ENCODE measurements at regions not wholly inside any gene's neighbourhood (a gene's known extent, or its start where the extent isn't known, plus 50 kb on each side); places are given as distances from the start of the nearest gene placed in this dataset.

- no peaks in the 10 kb centered on the region for H3K36me3 ChIP-seq
- H3K27me3 ChIP-seq, result no peaks in the 10 kb centered on the region
- no peaks in the 10 kb centered on the region for H3K4me1 ChIP-seq
- TF ChIP-seq EP300 (IDR thresholded peaks at IDR 0.05) (no peak), POLR2AphosphoS5 (IDR thresholded peaks at IDR 0.05) (no peak), POLR2A (IDR thresholded peaks at IDR 0.05) (no peak)
- TF ChIP-seq, protein P1, sequence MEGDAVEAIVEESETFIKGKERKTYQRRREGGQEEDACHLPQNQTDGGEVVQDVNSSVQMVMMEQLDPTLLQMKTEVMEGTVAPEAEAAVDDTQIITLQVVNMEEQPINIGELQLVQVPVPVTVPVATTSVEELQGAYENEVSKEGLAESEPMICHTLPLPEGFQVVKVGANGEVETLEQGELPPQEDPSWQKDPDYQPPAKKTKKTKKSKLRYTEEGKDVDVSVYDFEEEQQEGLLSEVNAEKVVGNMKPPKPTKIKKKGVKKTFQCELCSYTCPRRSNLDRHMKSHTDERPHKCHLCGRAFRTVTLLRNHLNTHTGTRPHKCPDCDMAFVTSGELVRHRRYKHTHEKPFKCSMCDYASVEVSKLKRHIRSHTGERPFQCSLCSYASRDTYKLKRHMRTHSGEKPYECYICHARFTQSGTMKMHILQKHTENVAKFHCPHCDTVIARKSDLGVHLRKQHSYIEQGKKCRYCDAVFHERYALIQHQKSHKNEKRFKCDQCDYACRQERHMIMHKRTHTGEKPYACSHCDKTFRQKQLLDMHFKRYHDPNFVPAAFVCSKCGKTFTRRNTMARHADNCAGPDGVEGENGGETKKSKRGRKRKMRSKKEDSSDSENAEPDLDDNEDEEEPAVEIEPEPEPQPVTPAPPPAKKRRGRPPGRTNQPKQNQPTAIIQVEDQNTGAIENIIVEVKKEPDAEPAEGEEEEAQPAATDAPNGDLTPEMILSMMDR (IDR thresholded peaks at IDR 0.05), result no peak
- no peaks in the 10 kb centered on the region for H3K9me3 ChIP-seq
- no peak overlapping the region for H3K27ac ChIP-seq
- intact Hi-C loops (cut with DNase I; ENCODE audit: low total_unique reads), result no loop called here
- DNase-seq, result no peak
- H3K4me3 ChIP-seq, result no peak overlapping the region
These were observed 343.0 kb downstream of the EPHA4 start for GRCh38 chr2:221229099-221229498.

- intact Hi-C loops (cut with DNase I; ENCODE audit: low total_unique reads), result no loop called here
- TF ChIP-seq, protein P1 (IDR thresholded peaks at IDR 0.05), result no peak
- TF ChIP-seq EP300 (IDR thresholded peaks at IDR 0.05), result no peak
- no peak for TF ChIP-seq POLR2A (IDR thresholded peaks at IDR 0.05)
- TF ChIP-seq POLR2AphosphoS5 (IDR thresholded peaks at IDR 0.05), result no peak
- Histone ChIP-seq H3K27ac (no peak overlapping the region), H3K9me3 (no peaks in the 10 kb centered on the region), H3K4me3 (no peak overlapping the region), H3K4me1 (no peaks in the 10 kb centered on the region), H3K36me3 (no peaks in the 10 kb centered on the region), H3K27me3 (no peaks in the 10 kb centered on the region)
- DNase-seq, result no peak
- WGBS, 5 donors, result 83 to 87% (median 84%) methylated on average over 3 of the region's 3 CpGs
These were observed 340.6 kb downstream of the EPHA4 start for GRCh38 chr2:221231511-221231910.

- 78 to 87% (median 81%) methylated on average over 2 of the region's 2 CpGs for WGBS, 5 donors
- H3K4me1 ChIP-seq, result no peaks in the 10 kb centered on the region
- TF ChIP-seq POLR2AphosphoS5 (IDR thresholded peaks at IDR 0.05), result no peak
- TF ChIP-seq EP300 (IDR thresholded peaks at IDR 0.05), result no peak
- TF ChIP-seq, protein P1 (IDR thresholded peaks at IDR 0.05), result no peak
- no peak for TF ChIP-seq POLR2A (IDR thresholded peaks at IDR 0.05)
- DNase-seq, result peak in 1 of 2 donors; percentile 14
- H3K36me3 ChIP-seq, result no peaks in the 10 kb centered on the region
- intact Hi-C loops (cut with DNase I; ENCODE audit: low total_unique reads), result no loop called here
- no peak overlapping the region for H3K27ac ChIP-seq
- H3K4me3 ChIP-seq, result no peak overlapping the region
- no peaks in the 10 kb centered on the region for H3K27me3 ChIP-seq
- no peaks in the 10 kb centered on the region for H3K9me3 ChIP-seq
These were observed 336.2 kb downstream of the EPHA4 start for GRCh38 chr2:221235941-221236340.

DNA sequence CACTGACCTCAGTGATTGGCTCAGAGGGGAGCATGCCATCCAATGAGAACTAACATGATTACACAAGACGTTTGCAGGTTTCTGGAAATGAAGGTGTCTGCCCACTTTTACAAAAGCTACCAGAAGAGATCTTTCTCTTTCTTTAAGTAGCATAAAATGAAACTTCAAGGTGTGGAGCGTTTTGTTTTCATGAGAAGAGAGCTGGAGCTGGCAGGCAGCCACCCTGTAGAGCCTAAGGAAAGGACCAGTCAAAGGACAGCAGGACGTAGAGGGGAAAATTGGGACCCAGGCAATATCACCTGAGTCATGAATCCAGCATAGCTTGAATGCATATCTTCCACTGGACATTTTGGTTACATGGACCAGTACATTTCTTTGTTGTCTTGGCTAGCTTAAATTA lies 331.0 kb downstream of the EPHA4 start:
- 55 to 76% (median 58%) methylated on average over 3 of the region's 3 CpGs for WGBS, 5 donors
- DNase-seq, result no peak
- Histone ChIP-seq H3K36me3 (no peaks in the 10 kb centered on the region), H3K27me3 (no peaks in the 10 kb centered on the region), H3K27ac (no peak overlapping the region), H3K9me3 (no peaks in the 10 kb centered on the region), H3K4me1 (no peaks in the 10 kb centered on the region), H3K4me3 (no peak overlapping the region)
- intact Hi-C loops (cut with DNase I; ENCODE audit: low total_unique reads), result no loop called here
- TF ChIP-seq POLR2AphosphoS5 (IDR thresholded peaks at IDR 0.05) (no peak), EP300 (IDR thresholded peaks at IDR 0.05) (no peak), POLR2A (IDR thresholded peaks at IDR 0.05) (no peak)
- TF ChIP-seq, protein P1 (IDR thresholded peaks at IDR 0.05), result no peak
